ENCODE measurements at regions not wholly inside any gene's neighbourhood (a gene's known extent, or its start where the extent isn't known, plus 50 kb on each side); places are given as distances from the start of the nearest gene placed in this dataset.

GRCh38 chr5:60007729-60008128, 114.2 kb upstream of the PDE4D start:
- no peak for TF ChIP-seq EZH2 (IDR thresholded peaks at IDR 0.05; ENCODE audit: borderline replicate concordance)
- TF ChIP-seq CTCF (IDR thresholded peaks at IDR 0.05; ENCODE audit: poor library complexity) = no peak
- TF ChIP-seq EZH2phosphoT487 (IDR thresholded peaks at IDR 0.05; ENCODE audit: low read depth, severe bottlenecking, unreplicated experiment) = no peak
